ENCODE measurements at regions not wholly inside any gene's neighbourhood (a gene's known extent, or its start where the extent isn't known, plus 50 kb on each side); places are given as distances from the start of the nearest gene placed in this dataset.

GRCh38 chr3:18082551-18083272, 340.3 kb upstream of the TBC1D5 start:
- TF ChIP-seq CTCF (conservative IDR thresholded peaks at IDR 0.05; ENCODE audit: low read depth in 2 of 2), result no peak
- no peak for TF ChIP-seq EZH2 (IDR thresholded peaks at IDR 0.05; ENCODE audit: low read depth, unreplicated experiment)
- TF ChIP-seq POLR2AphosphoS5 (IDR thresholded peaks at IDR 0.05; ENCODE audit: low read depth), result no peak
- no peak for TF ChIP-seq JUNB (IDR thresholded peaks at IDR 0.05; ENCODE audit: unreplicated experiment)
